ENCODE measurements at regions not wholly inside any gene's neighbourhood (a gene's known extent, or its start where the extent isn't known, plus 50 kb on each side); places are given as distances from the start of the nearest gene placed in this dataset.

GRCh38 chr20:41671143-41671542, 53.0 kb upstream of the CHD6 start:
- TF ChIP-seq CTCF (conservative IDR thresholded peaks at IDR 0.05), result no peak
- TF ChIP-seq ZFX (IDR thresholded peaks at IDR 0.05), result no peak

Measured in C4-2B (cell line).